NCI-H2107 (cell line): ENCODE measurements at regions not wholly inside any gene's neighbourhood (a gene's known extent, or its start where the extent isn't known, plus 50 kb on each side); places are given as distances from the start of the nearest gene placed in this dataset.

Experiments used
- DNase-seq: peaks from one replicate; lab custom pipeline; 2025; lab: John Stamatoyannopoulos, UW

DNA sequence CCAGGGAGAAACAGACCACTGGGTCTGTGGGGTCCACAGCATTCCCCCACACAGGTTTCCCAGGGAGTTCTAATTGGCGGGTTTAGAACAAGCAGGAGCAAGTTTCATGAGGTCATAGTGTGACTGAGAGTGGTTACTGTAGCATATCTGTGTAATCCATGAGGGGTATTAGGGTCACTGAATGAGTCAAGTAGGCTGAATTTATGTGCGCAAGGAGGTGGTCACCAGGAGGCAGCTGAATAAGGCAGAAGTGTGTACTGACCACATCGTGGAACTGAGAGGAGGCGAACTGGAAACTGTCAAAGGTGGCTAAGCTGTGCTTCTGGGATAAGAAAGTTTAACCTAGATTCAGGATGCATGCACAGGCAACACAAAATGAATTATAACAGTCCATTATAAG lies 876.0 kb downstream of the METTL15 start:
- DNase-seq: no peak

DNA sequence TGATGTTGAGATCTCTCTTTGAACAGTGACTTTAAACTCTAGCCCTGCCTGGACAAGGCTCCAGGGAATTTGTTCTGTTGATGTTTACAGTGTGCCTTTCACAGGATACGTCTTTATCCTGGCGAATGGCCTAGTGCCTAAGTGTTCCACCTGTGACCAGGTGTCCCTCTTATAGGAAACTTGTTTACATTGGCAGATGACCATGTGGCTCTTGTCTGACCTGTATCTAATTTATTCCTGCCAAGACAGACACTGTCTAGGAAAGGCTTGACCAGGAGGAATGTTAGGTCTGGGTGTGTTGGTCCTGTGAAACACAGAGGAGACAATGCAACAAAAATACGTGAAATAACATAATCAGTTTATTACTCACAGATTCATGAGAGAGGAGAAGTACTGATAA lies 875.6 kb downstream of the METTL15 start:
- no peak for DNase-seq

GRCh38 chr11:28981381-28981780 lies 873.2 kb downstream of the METTL15 start:
- no peak for DNase-seq

DNA sequence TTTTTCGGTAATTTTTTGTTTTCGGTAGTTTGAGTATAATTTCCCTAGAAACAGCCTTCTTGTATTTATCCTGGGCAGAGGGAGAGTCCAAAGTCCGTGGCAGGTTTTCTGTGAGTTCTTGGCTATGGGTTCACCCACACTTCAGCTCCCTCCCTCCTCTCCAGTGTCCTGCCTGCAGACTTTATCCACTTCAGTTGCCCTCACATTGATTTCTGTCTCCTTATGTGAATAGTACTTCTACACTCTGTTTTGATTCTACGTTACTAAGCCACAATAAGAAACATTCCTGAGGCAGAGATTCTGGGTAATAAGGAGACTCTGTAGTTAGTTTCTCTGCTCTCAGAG lies 868.6 kb downstream of the METTL15 start:
- DNase-seq: no peak

GRCh38 chr11:28976012-28976800 lies 868.0 kb downstream of the METTL15 start:
- DNase-seq: no peak

- DNase-seq: no peak
Observed at GRCh38 chr11:28969832-28970231, 861.6 kb downstream of the METTL15 start.

DNA sequence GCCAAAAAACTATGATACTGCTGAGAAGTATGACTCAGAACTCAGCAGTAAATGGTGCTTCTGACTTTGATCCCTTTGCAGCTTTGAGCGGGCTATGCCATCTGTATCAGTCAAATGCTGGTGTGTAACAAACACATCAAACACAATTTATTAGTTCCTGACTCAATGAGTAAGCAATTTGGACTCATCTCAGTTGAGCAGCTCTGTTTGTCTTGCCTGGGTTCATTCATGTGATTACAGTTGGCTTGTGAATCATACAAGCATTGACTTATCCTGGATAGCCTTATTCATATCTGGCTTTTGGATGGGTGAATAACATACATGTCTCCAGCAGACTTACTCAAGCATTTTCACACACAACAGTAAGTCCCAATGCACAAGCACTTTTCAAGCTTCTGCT lies 858.8 kb downstream of the METTL15 start:
- no peak for DNase-seq

DNA sequence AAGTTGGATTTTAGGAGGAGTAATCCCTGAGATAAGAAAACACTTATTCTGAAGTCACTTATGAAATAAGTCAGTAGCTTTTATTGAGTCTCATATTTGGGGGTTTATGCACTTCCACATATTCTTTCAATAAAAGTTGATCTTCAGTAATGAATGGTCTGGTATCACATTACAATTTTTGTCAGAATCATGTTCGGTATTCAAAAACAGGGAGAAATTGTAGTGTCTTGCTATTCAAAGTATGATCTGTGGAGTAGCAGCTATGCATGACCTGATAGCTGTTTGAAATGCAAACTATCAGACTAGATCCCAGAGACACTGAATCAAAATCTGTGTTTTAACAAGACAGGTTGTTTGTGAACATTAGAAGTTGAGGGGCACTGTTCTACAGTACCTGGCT lies 857.6 kb downstream of the METTL15 start:
- no peak for DNase-seq

- DNase-seq: no peak
Observed at GRCh38 chr11:28964811-28965210, 856.6 kb downstream of the METTL15 start.

DNA sequence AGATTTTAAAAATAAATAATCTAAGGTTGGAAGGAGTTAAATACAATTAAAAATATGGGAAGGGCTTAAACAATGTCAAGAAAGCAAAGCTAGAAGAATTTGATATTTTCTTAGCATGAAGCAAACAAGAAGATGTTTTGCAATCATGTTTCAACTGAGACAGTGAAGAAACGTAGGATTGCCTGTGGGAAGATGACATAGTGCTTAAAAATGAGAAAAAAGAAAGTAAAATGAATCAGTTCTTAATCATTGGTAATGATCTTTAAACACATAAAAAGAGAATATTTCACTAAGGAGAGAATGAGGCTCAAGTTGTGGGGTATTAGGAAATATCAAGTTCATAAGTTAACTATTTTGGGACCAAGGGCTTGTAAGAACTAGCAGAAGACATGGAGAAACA lies 855.0 kb downstream of the METTL15 start:
- no peak for DNase-seq

- no peak for DNase-seq
Observed at GRCh38 chr11:28962502-28962901, 854.3 kb downstream of the METTL15 start.

DNA sequence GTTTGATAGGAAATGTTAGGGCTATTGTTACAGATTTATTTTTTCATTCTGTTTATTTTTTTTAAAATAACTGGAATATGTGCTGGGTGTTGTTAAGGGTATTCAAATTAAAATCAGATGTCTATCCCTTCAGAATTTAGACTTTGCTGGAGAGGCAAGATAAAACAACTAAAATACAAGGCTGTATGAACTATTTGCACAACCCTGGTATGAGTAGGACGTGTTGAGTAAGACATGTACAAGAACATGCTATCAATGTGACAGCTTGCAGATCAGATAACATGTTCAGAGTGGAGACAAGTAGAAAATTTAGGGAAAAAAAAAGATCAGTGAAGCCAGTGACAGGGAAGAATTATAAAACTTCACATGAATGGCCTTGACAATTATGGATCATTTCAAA lies 853.5 kb downstream of the METTL15 start:
- DNase-seq: no peak

- no peak for DNase-seq
Observed at GRCh38 chr11:28956446-28956845, 848.3 kb downstream of the METTL15 start.

- no peak for DNase-seq
Observed at GRCh38 chr11:28951191-28951590, 843.0 kb downstream of the METTL15 start.

GRCh38 chr11:28939381-28939780 lies 831.2 kb downstream of the METTL15 start:
- no peak for DNase-seq

DNA sequence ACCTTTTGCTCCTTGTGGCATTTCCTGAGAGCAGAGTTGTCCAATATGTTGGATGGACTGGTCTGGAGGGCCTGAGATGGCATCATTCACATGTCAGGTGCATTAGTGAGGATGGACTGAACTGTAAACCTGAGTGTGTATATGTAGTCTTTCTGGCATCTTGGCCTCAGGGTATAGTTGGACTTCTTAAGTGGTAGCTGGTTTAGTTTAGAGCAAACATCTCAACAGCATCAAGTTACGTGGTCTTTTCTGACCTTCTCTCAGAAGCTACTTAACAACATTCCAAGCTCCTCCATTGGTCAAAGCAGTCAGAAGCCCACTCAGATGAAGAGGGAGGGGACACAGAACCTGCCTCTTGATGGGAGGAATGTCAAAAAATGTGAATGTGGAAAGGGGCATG lies 829.9 kb downstream of the METTL15 start:
- no peak for DNase-seq

- DNase-seq: no peak
Observed at GRCh38 chr11:28932940-28933339, 824.8 kb downstream of the METTL15 start.

GRCh38 chr11:28924004-28924403 lies 815.8 kb downstream of the METTL15 start:
- DNase-seq: no peak

- DNase-seq: no peak
Observed at GRCh38 chr11:28922386-28922981, 814.3 kb downstream of the METTL15 start.

DNA sequence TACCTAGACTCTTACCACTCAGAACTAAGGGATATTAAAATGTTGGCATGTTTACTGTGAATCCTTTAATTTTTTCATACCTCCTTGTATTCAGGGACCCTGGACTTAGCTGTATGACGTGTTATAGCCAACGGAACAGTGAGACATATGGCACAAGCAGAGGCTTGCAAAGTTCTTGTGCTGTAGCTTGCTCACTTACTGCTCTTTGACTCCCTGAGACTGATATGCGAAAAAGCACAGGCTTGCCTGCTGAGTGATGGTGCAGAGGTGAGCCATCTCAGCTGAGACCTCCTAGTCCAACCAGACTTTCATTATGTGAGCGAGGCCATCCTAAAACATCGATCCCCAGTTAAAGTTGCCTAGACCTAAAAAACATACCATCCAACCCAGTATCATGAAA lies 811.0 kb downstream of the METTL15 start:
- no peak for DNase-seq

- no peak for DNase-seq
Observed at GRCh38 chr11:28913883-28914282, 805.7 kb downstream of the METTL15 start.

- no peak for DNase-seq
Observed at GRCh38 chr11:28911829-28912228, 803.6 kb downstream of the METTL15 start.

DNA sequence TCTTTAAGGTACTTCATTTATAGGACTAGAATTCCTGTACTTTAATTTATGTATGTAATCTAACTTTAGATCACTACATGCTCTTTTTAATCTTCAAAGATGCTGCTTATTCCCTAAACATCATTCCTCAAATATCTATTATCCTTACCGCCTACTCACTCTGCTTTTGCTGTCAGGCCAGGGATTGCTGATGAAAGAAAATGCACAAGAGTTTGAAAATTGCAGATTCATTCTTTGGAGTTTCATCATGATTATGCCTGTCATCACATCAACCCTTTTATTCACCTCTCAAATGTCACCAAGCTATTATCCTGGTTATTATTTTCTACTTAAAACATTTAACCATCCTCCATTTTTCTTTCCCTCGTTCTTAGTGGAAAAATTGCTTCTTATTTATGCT lies 802.7 kb downstream of the METTL15 start:
- DNase-seq: no peak

GRCh38 chr11:28903716-28904115 lies 795.5 kb downstream of the METTL15 start:
- DNase-seq: no peak
